ENCODE measurements at regions not wholly inside any gene's neighbourhood (a gene's known extent, or its start where the extent isn't known, plus 50 kb on each side); places are given as distances from the start of the nearest gene placed in this dataset.

DNA sequence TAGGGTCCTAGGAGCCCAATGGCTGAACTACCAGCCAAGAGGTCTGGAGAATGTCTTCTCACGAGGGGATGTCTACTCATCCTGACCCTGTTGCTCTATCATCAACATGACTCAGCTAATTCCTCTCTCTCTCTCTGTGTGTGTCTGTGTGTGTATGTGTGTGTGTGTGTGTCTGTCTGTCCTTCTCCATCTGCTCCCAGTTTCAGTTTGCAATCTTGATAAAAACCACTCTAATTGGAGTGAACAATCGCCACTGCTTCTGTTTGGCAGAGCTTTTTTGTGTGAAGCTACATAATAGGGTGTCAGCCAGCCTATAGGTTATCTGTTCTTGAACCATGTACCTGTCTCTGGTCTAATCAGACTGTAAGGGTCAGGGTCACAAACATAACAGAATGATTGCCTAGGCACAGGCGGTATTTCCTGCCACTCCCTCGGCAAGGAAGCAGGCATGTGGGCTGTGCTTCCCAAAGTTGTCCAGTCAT, 219.8 kb downstream of the SH3BP4 start:
- no peak for TF ChIP-seq POLR2A (IDR thresholded peaks at IDR 0.05; ENCODE audit: low read depth, low read length)
- no peak for TF ChIP-seq TAF1 (IDR thresholded peaks at IDR 0.05; ENCODE audit: borderline replicate concordance, low read depth, low read length)
- TF ChIP-seq POLR2AphosphoS5 (IDR thresholded peaks at IDR 0.05; ENCODE audit: low read depth, low read length) = no peak
